Uterus (tissue), 3 donors: ENCODE measurements at regions not wholly inside any gene's neighbourhood (a gene's known extent, or its start where the extent isn't known, plus 50 kb on each side); places are given as distances from the start of the nearest gene placed in this dataset.

Source experiments
- DNase-seq, 2 donors: peaks; one replicate each; pipeline ENCODE4 v3.0.0-alpha.2; 2019 to 2020
- H3K27ac ChIP-seq, 2 donors: fragments of 200-600 bp; sonication (generic); 1 replicate in 1 of 2; 2 replicates in 1 of 2; pipeline ENCODE4 v1.5.1; 2016 to 2018
- H3K27me3 ChIP-seq, 2 donors: fragments of 200-600 bp; sonication (generic); one replicate each; pipeline ENCODE4 v1.5.1; 2018 to 2019; ENCODE audit warnings: control low read depth in 1 of 2
- H3K36me3 ChIP-seq, 2 donors: fragments of 200-600 bp; sonication (generic); one replicate each; pipeline ENCODE4 v1.5.1; 2019; ENCODE audit warnings: control low read depth in 1 of 2
- H3K4me1 ChIP-seq, 2 donors: fragments of 200-600 bp; sonication (generic); one replicate each; pipeline ENCODE4 v1.5.1; 2018 to 2019; ENCODE audit warnings: control low read depth in 1 of 2
- H3K4me3 ChIP-seq, 2 donors: fragments of 200-600 bp; sonication (generic); 1 replicate in 1 of 2; 2 replicates in 1 of 2; pipeline ENCODE4 v1.5.1; 2018 to 2019; ENCODE audit warnings: mild to moderate bottlenecking in 1 of 2
- H3K9me3 ChIP-seq, 2 donors: fragments of 200-600 bp; sonication (generic); one replicate each; pipeline ENCODE4 v1.5.1; 2019; ENCODE audit warnings: control low read depth in 1 of 2
- POLR2A ChIP-seq, 2 donors: fragments of 450-650 bp; IDR thresholded peaks; one replicate each; pipeline ENCODE4 v1.6.1; 2016; ENCODE audit warnings: antibody characterized with exemption in 2 of 2, mild to moderate bottlenecking in 1 of 2, moderate library complexity in 1 of 2
- intact Hi-C: fragments of 100-400 bp; cut with DNase I; formaldehyde crosslinking; loops from one replicate; pipeline ENCODE4 v1.15.1; 2023; ENCODE audit warnings: low total_unique reads
- TF ChIP-seq, protein P1 (sequence below), 4 experiments: fragments of 200-600 bp in 2 of 4; fragments of 450-650 bp in 2 of 4; sonication (generic) in 2 of 4; IDR thresholded peaks; one replicate each; pipeline ENCODE4 v1.5.1; 2016 to 2019; ENCODE audit warnings: antibody characterized with exemption in 4 of 4, mild to moderate bottlenecking in 2 of 4, moderate library complexity in 1 of 4
- donor health status: DM: yes; HTN: yes; CAD: no.

DNA sequence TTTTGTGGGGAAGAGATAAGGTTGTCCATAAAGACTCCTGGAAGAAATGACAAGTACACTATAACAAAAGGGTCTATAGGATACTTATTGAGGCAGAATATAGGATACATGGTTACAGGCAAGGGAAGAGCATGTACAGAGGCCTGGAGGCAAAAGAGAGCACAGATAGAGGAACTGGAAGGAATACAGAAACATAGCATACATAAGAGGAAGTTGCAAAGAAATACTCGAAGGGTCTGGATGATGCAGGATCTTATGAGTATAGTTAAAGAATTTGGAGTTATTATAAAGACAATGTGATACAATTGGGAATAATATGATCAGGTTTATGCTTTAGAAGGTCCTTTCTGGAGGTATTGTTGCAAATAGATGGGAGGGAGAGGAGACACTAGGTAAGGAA lies 592.7 kb upstream of the POU3F2 start:
- Histone ChIP-seq H3K27me3 (no peaks in the 10 kb centered on the region), H3K27ac (no peak overlapping the region), H3K4me3 (no peak overlapping the region), H3K9me3 (no peaks in the 10 kb centered on the region), H3K36me3 (no peaks in the 10 kb centered on the region), H3K4me1 (no peaks in the 10 kb centered on the region)
- no peak for DNase-seq
- intact Hi-C loops = no loop called here
- TF ChIP-seq POLR2A (IDR thresholded peaks at IDR 0.05) = no peak
- TF ChIP-seq, protein P1, sequence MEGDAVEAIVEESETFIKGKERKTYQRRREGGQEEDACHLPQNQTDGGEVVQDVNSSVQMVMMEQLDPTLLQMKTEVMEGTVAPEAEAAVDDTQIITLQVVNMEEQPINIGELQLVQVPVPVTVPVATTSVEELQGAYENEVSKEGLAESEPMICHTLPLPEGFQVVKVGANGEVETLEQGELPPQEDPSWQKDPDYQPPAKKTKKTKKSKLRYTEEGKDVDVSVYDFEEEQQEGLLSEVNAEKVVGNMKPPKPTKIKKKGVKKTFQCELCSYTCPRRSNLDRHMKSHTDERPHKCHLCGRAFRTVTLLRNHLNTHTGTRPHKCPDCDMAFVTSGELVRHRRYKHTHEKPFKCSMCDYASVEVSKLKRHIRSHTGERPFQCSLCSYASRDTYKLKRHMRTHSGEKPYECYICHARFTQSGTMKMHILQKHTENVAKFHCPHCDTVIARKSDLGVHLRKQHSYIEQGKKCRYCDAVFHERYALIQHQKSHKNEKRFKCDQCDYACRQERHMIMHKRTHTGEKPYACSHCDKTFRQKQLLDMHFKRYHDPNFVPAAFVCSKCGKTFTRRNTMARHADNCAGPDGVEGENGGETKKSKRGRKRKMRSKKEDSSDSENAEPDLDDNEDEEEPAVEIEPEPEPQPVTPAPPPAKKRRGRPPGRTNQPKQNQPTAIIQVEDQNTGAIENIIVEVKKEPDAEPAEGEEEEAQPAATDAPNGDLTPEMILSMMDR (IDR thresholded peaks at IDR 0.05) = no peak

DNA sequence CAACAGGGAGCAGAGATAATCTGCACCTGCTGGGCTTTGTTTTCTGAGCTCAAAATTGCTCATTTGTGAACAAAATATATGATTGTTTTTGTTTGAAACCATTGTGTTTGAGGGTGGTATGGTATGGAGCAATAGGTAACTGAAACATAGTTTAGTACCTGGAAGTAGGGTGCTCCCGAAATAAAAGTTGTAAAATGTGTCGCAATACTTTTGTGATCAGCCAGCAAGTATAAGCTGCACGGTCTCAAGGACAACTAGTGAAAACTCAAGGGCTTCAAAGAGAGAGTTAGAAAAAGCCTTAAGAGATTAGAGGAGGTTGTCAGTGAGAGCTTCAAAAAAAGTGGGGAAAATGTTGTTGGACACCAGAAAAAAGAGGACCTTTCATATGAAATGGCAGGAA lies 579.8 kb upstream of the POU3F2 start:
- no peaks in the 10 kb centered on the region for H3K9me3 ChIP-seq
- intact Hi-C loops = no loop called here
- H3K4me3 ChIP-seq = no peak overlapping the region
- no peak for DNase-seq
- TF ChIP-seq, protein P1 (IDR thresholded peaks at IDR 0.05) = no peak
- TF ChIP-seq POLR2A (IDR thresholded peaks at IDR 0.05) = no peak
- H3K27ac ChIP-seq = no peak overlapping the region
- H3K36me3 ChIP-seq = no peaks in the 10 kb centered on the region
- no peaks in the 10 kb centered on the region for H3K27me3 ChIP-seq
- H3K4me1 ChIP-seq = no peaks in the 10 kb centered on the region

DNA sequence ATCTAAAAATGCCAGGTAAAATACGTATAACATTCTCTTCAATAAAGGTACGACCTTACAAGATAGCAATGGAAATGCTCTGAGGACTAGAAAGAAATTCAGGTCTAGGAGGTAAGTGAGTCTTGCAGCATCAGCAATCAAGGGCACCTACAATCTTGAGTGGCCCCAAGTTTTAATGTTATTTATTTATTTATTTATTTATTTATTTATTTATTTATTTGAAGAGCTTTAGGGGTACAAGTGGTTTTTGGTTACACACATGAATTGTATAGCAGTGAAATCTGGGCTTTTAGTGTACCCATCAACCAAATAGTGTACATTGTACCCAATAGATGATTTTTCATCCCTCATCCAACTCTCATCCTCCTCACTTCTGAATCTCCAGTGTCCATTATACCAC lies 574.0 kb upstream of the POU3F2 start:
- intact Hi-C loops = no loop called here

DNA sequence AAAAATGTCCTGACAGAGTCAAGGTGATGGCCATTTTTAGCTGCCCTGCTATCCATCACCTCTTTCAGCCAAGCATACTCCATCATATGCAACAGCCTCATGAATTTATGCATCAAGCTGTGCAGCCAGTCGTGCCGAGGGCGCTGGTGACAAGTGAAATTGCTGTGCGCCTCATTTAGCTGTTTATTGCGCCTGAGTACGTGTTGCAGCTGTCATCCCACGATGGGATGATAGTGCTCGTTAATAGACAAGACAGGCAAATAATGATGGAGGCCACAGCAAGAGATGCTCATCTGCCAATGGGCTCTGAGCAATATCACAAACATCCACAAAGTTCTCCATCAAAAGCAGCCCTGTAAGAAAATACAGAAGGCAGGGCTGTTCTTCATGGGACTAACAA lies 562.3 kb upstream of the POU3F2 start:
- H3K4me1 ChIP-seq = no peaks in the 10 kb centered on the region
- intact Hi-C loops = no loop called here
- no peak overlapping the region for H3K27ac ChIP-seq
- no peak for TF ChIP-seq POLR2A (IDR thresholded peaks at IDR 0.05)
- no peak overlapping the region for H3K4me3 ChIP-seq
- no peaks in the 10 kb centered on the region for H3K9me3 ChIP-seq
- no peaks in the 10 kb centered on the region for H3K36me3 ChIP-seq
- no peak for DNase-seq
- H3K27me3 ChIP-seq = no peaks in the 10 kb centered on the region

More for the DNA sequence above, 574.0 kb upstream of the POU3F2 start:
- TF ChIP-seq, protein P1 (IDR thresholded peaks at IDR 0.05) = no peak
- no peak for TF ChIP-seq POLR2A (IDR thresholded peaks at IDR 0.05)
- Histone ChIP-seq H3K36me3 (no peaks in the 10 kb centered on the region), H3K4me3 (no peak overlapping the region), H3K27me3 (no peaks in the 10 kb centered on the region), H3K27ac (no peak overlapping the region), H3K9me3 (no peaks in the 10 kb centered on the region), H3K4me1 (no peaks in the 10 kb centered on the region)
- no peak for DNase-seq

DNA sequence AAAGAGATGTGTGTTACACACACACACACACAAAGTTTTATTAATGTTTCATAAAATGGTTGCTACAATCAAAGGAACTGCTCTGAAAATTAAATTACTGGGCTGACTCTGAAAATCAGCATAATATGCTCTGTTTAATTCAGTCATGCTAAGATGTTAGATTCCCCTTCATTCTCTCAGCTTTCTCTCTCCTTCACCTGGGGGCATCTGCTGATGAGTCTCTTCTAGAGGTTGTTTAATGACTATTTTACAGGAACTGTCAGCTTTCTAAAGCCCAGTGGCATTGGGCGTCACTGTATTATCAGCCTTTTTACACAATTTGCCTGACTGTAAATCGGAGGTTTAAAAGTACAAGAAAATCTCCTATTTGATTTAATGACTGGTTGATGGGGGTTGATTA lies 559.7 kb upstream of the POU3F2 start:
- TF ChIP-seq POLR2A (IDR thresholded peaks at IDR 0.05) = no peak
- TF ChIP-seq, protein P1 (IDR thresholded peaks at IDR 0.05) = no peak
- intact Hi-C loops = no loop called here

DNA sequence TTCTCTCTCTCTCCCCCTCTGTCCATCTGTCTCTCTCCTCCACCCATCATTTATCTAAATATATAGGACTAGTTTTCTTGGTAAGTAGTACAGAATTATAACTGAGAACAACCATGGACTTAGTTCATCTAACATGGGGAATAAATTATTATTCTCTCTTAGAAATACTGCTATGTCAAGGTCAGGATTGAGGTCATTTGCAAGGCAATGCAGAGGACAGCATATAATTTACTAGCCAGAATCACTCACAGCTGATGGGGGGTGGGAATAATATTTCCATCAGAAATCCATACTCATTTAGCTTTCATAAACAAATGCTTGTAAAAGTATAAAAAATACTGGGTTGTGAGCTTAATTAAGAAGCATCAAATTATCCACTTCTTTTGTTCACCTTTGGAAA lies 553.9 kb upstream of the POU3F2 start:
- no peak for DNase-seq

More for the DNA sequence above, 559.7 kb upstream of the POU3F2 start:
- H3K27me3 ChIP-seq = no peaks in the 10 kb centered on the region
- DNase-seq = no peak
- no peak overlapping the region for H3K27ac ChIP-seq
- H3K9me3 ChIP-seq = no peaks in the 10 kb centered on the region
- H3K4me1 ChIP-seq = no peaks in the 10 kb centered on the region
- no peaks in the 10 kb centered on the region for H3K36me3 ChIP-seq
- no peak overlapping the region for H3K4me3 ChIP-seq

More for the DNA sequence above, 553.9 kb upstream of the POU3F2 start:
- Histone ChIP-seq H3K4me1 (no peaks in the 10 kb centered on the region), H3K9me3 (no peaks in the 10 kb centered on the region), H3K27ac (no peak overlapping the region), H3K27me3 (no peaks in the 10 kb centered on the region), H3K4me3 (no peak overlapping the region), H3K36me3 (no peaks in the 10 kb centered on the region)
- TF ChIP-seq POLR2A (IDR thresholded peaks at IDR 0.05) = no peak
- TF ChIP-seq, protein P1 (IDR thresholded peaks at IDR 0.05) = no peak
- intact Hi-C loops = no loop called here
